ENCODE measurements at regions not wholly inside any gene's neighbourhood (a gene's known extent, or its start where the extent isn't known, plus 50 kb on each side); places are given as distances from the start of the nearest gene placed in this dataset.

GRCh38 chr13:74278901-74279300, 144.7 kb upstream of the KLF12 start:
- TF ChIP-seq MAX (IDR thresholded peaks at IDR 0.05; ENCODE audit: low read depth, low read length) (no peak), POLR2AphosphoS5 (IDR thresholded peaks at IDR 0.05; ENCODE audit: low read length) (no peak), TCF7 (IDR thresholded peaks at IDR 0.05; ENCODE audit: borderline replicate concordance) (no peak), PBX3 (IDR thresholded peaks at IDR 0.05; ENCODE audit: insufficient replicate concordance, low read depth, low read length) (no peak), CREB1 (IDR thresholded peaks at IDR 0.05; ENCODE audit: low read depth) (no peak), EP300 (IDR thresholded peaks at IDR 0.05; ENCODE audit: borderline replicate concordance in 1 of 2, control insufficient read depth in 1 of 2, low read depth in 2 of 2, low read length in 2 of 2) (no peak), ATF3 (IDR thresholded peaks at IDR 0.05; ENCODE audit: borderline replicate concordance, extremely low read depth, low read depth, low read length) (no peak), BCLAF1 (IDR thresholded peaks at IDR 0.05) (no peak), CTCF (IDR thresholded peaks at IDR 0.05 in 2 of 3, conservative IDR thresholded peaks at IDR 0.05 in 1 of 3; ENCODE audit: control insufficient read depth in 2 of 3, extremely low read depth in 1 of 3, insufficient read depth in 1 of 3, low read depth in 3 of 3, low read length in 3 of 3) (no peak), BHLHE40 (IDR thresholded peaks at IDR 0.05; ENCODE audit: borderline replicate concordance in 1 of 2, low read depth in 2 of 2, low read length in 1 of 2) (no peak), IKZF1 (conservative IDR thresholded peaks at IDR 0.05) (no peak), NFYA (IDR thresholded peaks at IDR 0.05; ENCODE audit: borderline replicate concordance, low read depth, low read length) (no peak), YY1 (IDR thresholded peaks at IDR 0.05; ENCODE audit: low read depth, low read length) (no peak), PKNOX1 (IDR thresholded peaks at IDR 0.05) (no peak)
